A549 (cell line): ENCODE measurements at regions not wholly inside any gene's neighbourhood (a gene's known extent, or its start where the extent isn't known, plus 50 kb on each side); places are given as distances from the start of the nearest gene placed in this dataset.
A peak's percentile ranks its signal among the peaks of the same experiment; 100 is the strongest.
"Not testable (repeated sequence)": the region's sequence is repeated elsewhere in the genome, so short reads cannot be mapped to it uniquely, and the experiment has no call there.

Source experiments
- ATAC-seq, 2 experiments: fragments of 200-7000 bp in 1 of 2; fragments of >200 bp in 1 of 2; cut with Nextera tagmentation in 1 of 2; cut with Tn5 transposase in 1 of 2; 3 replicates each; pipeline versions ENCODE4 v1.8.0 to v1.9.1; 2018 to 2020; ENCODE audit warnings: mild to moderate bottlenecking in 1 of 2, moderate library complexity in 1 of 2
- CTCF ChIA-PET: fragments of 300-600 bp; sonication (Branson Sonifier 250); formaldehyde crosslinking; extraction: SDS; loops from one replicate; lab custom pipeline; 2021; ENCODE audit warnings: antibody characterized with exemption, inconsistent platforms; lab: Yijun Ruan, JAX
- POLR2A ChIA-PET: fragments of 350-600 bp; formaldehyde crosslinking; extraction: SDS; loops from one replicate; lab custom pipeline; 2021; ENCODE audit warnings: antibody characterized with exemption, inconsistent platforms; lab: Yijun Ruan, JAX
- DNase-seq, 2 experiments: peaks; one replicate each; pipeline versions ENCODE4 v3.0.0 to v3.0.0-alpha.2; 2011 to 2016; ENCODE audit warnings: low read depth in 1 of 2, low spot score in 1 of 2
- FAIRE-seq: peaks from 2 replicates; lab custom pipeline; 2011; peaks lifted over from hg19 to GRCh38; lab: Jason Lieb, UNC
- H3K27ac ChIP-seq, 2 experiments: fragments of >200 bp; sonication (Bioruptor Twin); formaldehyde crosslinking; 3 replicates each; pipeline ENCODE4 v1.5.1; 2016 to 2017
- H3K4me1 ChIP-seq: fragments of >200 bp; sonication (Bioruptor Twin); formaldehyde crosslinking; 3 replicates; pipeline ENCODE4 v1.6.1; 2016
- H3K4me2 ChIP-seq: fragments of >200 bp; sonication (Bioruptor Twin); formaldehyde crosslinking; 3 replicates; pipeline ENCODE4 v1.6.1; 2016
- H3K4me3 ChIP-seq: fragments of >200 bp; sonication (Bioruptor Twin); formaldehyde crosslinking; 3 replicates; pipeline ENCODE4 v1.5.1; 2016
- H3K9me3 ChIP-seq: fragments of >200 bp; sonication (Bioruptor Twin); formaldehyde crosslinking; 3 replicates; pipeline ENCODE4 v1.6.1; 2016
- CBX8 ChIP-seq: fragments of 200-600 bp; sonication (generic); IDR thresholded peaks from 2 replicates; pipeline ENCODE4 v1.6.1; 2016
- CEBPB ChIP-seq, 2 experiments: fragments of >200 bp in 1 of 2; sonication (Bioruptor Twin) in 1 of 2; formaldehyde crosslinking in 1 of 2; IDR thresholded peaks; 2 replicates each; pipeline ENCODE4 v1.6.1; 2012 to 2016
- PHF8 ChIP-seq: fragments of 200-600 bp; sonication (generic); IDR thresholded peaks from 2 replicates; pipeline ENCODE4 v1.6.1; 2016; ENCODE audit warnings: low read depth, mild to moderate bottlenecking, antibody characterized with exemption, moderate library complexity, borderline replicate concordance
- RARB ChIP-seq: fragments of 250-450 bp; sonication (Bioruptor Pico); IDR thresholded peaks from 2 replicates; pipeline ENCODE4 v1.8.0; 2021; ENCODE audit warnings: mild to moderate bottlenecking, moderate library complexity
- ZNF302 ChIP-seq: fragments of 250-450 bp; sonication (Bioruptor Pico); IDR thresholded peaks from 2 replicates; pipeline ENCODE4 v1.9.0; 2021; ENCODE audit warnings: inconsistent platforms, mild to moderate bottlenecking, moderate library complexity
- WGBS: methylation state at CpG from one replicate; pipeline ENCODE4 v1.1.6; 2017; ENCODE audit errors: missing lambda C conversion rate; 5-methylcytosine and 5-hydroxymethylcytosine counted together
- TF ChIP-seq, protein P1 (sequence below): fragments of 200-600 bp; sonication (generic); IDR thresholded peaks from 2 replicates; pipeline ENCODE4 v1.6.1; 2016; ENCODE audit warnings: antibody characterized with exemption, mild to moderate bottlenecking, moderate library complexity
- TF ChIP-seq, protein P2 (sequence below): fragments of >200 bp; sonication (Bioruptor Twin); formaldehyde crosslinking; IDR thresholded peaks from 3 replicates; pipeline ENCODE4 v1.5.1; 2016
- TF ChIP-seq, protein P3 (sequence below): IDR thresholded peaks from 2 replicates; pipeline ENCODE4 v1.6.1; 2012
- TF ChIP-seq, protein P4 (sequence below): fragments of >200 bp; sonication (Bioruptor Twin); formaldehyde crosslinking; IDR thresholded peaks from 2 replicates; pipeline ENCODE4 v1.6.1; 2016
- TF ChIP-seq, protein P5 (sequence below): fragments of 450-650 bp; IDR thresholded peaks from 2 replicates; pipeline ENCODE4 v1.6.1; 2014; ENCODE audit warnings: antibody characterized with exemption

DNA sequence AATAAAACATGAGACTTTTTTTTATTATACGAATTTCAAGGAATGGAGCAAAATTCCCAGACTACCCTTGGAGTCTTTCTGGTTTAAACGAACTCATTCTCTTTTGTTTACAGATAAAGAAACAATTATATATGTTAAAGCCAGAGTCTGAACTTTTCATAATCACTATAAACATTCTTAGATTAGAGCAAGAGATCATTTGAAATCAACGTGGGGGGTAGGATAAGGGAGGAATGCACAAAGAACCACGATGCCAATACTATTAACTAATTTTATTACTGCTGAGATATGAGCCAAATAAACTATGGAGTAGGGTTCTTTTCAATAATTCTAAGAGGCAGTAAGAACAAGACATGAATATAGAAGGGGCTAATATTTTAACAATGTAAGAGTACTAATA, 148.0 kb upstream of the FREM1 start:
- no peak for FAIRE-seq

DNA sequence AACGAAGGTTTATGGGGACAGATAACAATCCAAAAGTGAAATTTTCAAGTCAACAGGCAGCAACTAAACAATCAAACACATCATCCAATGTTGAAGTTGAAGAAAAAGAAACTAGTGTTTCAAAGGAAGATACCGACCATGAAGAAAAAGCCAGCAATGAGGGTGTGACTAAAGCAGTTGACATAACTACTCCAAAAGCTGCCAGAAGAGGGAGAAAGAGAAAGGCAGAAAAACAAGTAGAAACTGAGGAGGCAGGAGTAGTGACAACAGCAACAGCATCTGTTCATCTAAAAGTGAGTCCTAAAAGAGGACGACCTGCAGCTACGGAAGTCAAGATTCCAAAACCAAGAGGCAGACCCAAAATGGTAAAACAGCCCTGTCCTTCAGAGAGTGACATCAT, 145.1 kb upstream of the FREM1 start:
- DNase-seq (peak in 1 of 2 experiments; percentile 9), ATAC-seq (0 out of 6 replicates have a peak, but pooled peaks of 1 of the 2 experiments have one; percentile 38), FAIRE-seq (peak; percentile 13)
- WGBS = 5% methylated on average over 4 of the region's 4 CpGs
- H3K4me3 ChIP-seq, H3K4me1 ChIP-seq, POLR2A ChIA-PET, H3K4me2 ChIP-seq, H3K9me3 ChIP-seq, CTCF ChIA-PET, H3K27ac ChIP-seq: not testable (repeated sequence)

More for the DNA sequence above, 148.0 kb upstream of the FREM1 start:
- ChIA-PET CTCF (no interaction called here), POLR2A (no interaction called here)
- no peak overlapping the region for H3K27ac ChIP-seq
- H3K4me2 ChIP-seq = no peak overlapping the region
- WGBS = 8% methylated on average over 4 of the region's 4 CpGs
- no peak for TF ChIP-seq CBX8
- TF ChIP-seq, protein P1, sequence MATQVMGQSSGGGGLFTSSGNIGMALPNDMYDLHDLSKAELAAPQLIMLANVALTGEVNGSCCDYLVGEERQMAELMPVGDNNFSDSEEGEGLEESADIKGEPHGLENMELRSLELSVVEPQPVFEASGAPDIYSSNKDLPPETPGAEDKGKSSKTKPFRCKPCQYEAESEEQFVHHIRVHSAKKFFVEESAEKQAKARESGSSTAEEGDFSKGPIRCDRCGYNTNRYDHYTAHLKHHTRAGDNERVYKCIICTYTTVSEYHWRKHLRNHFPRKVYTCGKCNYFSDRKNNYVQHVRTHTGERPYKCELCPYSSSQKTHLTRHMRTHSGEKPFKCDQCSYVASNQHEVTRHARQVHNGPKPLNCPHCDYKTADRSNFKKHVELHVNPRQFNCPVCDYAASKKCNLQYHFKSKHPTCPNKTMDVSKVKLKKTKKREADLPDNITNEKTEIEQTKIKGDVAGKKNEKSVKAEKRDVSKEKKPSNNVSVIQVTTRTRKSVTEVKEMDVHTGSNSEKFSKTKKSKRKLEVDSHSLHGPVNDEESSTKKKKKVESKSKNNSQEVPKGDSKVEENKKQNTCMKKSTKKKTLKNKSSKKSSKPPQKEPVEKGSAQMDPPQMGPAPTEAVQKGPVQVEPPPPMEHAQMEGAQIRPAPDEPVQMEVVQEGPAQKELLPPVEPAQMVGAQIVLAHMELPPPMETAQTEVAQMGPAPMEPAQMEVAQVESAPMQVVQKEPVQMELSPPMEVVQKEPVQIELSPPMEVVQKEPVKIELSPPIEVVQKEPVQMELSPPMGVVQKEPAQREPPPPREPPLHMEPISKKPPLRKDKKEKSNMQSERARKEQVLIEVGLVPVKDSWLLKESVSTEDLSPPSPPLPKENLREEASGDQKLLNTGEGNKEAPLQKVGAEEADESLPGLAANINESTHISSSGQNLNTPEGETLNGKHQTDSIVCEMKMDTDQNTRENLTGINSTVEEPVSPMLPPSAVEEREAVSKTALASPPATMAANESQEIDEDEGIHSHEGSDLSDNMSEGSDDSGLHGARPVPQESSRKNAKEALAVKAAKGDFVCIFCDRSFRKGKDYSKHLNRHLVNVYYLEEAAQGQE = no peak
- TF ChIP-seq, protein P2, sequence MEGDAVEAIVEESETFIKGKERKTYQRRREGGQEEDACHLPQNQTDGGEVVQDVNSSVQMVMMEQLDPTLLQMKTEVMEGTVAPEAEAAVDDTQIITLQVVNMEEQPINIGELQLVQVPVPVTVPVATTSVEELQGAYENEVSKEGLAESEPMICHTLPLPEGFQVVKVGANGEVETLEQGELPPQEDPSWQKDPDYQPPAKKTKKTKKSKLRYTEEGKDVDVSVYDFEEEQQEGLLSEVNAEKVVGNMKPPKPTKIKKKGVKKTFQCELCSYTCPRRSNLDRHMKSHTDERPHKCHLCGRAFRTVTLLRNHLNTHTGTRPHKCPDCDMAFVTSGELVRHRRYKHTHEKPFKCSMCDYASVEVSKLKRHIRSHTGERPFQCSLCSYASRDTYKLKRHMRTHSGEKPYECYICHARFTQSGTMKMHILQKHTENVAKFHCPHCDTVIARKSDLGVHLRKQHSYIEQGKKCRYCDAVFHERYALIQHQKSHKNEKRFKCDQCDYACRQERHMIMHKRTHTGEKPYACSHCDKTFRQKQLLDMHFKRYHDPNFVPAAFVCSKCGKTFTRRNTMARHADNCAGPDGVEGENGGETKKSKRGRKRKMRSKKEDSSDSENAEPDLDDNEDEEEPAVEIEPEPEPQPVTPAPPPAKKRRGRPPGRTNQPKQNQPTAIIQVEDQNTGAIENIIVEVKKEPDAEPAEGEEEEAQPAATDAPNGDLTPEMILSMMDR = no peak
- no peak overlapping the region for H3K4me3 ChIP-seq
- H3K4me1 ChIP-seq = no peaks in the 10 kb centered on the region
- no peaks in the 10 kb centered on the region for H3K9me3 ChIP-seq
- no peak for ATAC-seq
- no peak for DNase-seq

DNA sequence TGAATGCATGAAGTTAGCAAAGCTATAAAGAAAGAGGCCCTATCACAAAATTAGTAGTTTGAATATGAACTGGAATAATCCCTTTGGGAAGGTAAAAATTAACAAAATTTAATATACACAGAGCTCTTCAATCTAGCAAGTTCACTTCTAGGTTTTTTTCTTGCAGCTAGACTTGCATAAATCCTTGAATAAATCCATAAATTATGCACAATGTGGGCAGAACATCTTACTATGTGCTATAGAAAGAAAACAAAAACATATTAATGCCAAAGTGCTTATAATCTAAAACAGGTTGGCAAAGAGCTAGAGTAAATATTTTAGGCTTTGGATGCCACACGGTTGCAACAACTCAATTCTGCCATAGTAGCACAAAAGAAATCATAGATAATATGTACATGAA, 138.5 kb upstream of the FREM1 start:
- ChIA-PET CTCF (interaction anchor here (0.7 kb wide), 1 partner anchor 211 kb away, joined by 3 read pairs; no protein-coding TSS in a partner anchor), POLR2A (no interaction called here)
- no peaks in the 10 kb centered on the region for H3K4me1 ChIP-seq
- FAIRE-seq (no peak), DNase-seq (no peak), ATAC-seq (no peak)
- H3K4me3 ChIP-seq = no peak overlapping the region
- TF ChIP-seq, protein P2 = no peak
- no peaks in the 10 kb centered on the region for H3K9me3 ChIP-seq
- WGBS = 0% methylated on average over 1 of the region's 1 CpG
- H3K27ac ChIP-seq = no peak overlapping the region
- no peak overlapping the region for H3K4me2 ChIP-seq

DNA sequence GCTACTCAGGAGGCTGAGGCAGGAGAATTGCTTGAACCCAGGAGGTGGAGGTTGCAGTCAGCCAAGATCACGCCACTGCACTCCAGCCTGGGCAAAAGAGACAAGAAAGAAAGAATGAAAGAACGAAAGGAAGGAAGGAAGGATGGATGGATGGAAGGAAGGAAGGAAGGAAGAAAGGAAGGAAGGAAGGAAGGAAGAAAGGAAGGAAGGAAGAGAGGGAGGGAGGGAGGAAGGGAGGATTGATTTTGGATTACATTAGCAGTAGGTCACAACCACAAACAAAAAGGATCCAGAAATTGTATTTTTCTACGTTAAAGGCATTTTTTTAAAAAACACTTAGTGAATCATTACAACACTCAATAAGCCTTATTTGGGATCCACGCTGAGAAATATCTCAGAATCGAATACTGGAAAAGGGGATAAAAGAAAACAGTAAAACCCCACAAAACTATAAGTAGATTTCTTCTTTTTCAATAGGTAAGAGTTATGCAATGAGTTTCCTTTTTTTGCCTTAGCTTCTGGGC, 136.9 kb upstream of the FREM1 start:
- ChIA-PET POLR2A (no interaction called here), CTCF (no interaction called here)
- WGBS = 2% methylated on average over 5 of the region's 5 CpGs
- DNase-seq (no peak), FAIRE-seq (no peak), ATAC-seq (no peak)
- no peak overlapping the region for H3K4me3 ChIP-seq
- H3K9me3 ChIP-seq = no peaks in the 10 kb centered on the region
- TF ChIP-seq PHF8 = no peak
- TF ChIP-seq RARB (CRISPR knock-in tag) = no peak
- TF ChIP-seq, protein P3, sequence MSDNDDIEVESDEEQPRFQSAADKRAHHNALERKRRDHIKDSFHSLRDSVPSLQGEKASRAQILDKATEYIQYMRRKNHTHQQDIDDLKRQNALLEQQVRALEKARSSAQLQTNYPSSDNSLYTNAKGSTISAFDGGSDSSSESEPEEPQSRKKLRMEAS = no peak
- TF ChIP-seq CEBPB (IDR thresholded peaks at IDR 0.05) = no peak
- no peak for TF ChIP-seq ZNF302 (CRISPR knock-in tag)
- TF ChIP-seq, protein P4, sequence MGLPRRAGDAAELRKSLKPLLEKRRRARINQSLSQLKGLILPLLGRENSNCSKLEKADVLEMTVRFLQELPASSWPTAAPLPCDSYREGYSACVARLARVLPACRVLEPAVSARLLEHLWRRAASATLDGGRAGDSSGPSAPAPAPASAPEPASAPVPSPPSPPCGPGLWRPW = no peak
- TF ChIP-seq, protein P1 = no peak
- TF ChIP-seq, protein P5, sequence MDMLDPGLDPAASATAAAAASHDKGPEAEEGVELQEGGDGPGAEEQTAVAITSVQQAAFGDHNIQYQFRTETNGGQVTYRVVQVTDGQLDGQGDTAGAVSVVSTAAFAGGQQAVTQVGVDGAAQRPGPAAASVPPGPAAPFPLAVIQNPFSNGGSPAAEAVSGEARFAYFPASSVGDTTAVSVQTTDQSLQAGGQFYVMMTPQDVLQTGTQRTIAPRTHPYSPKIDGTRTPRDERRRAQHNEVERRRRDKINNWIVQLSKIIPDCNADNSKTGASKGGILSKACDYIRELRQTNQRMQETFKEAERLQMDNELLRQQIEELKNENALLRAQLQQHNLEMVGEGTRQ = no peak
- H3K4me2 ChIP-seq = no peak overlapping the region
- no peak overlapping the region for H3K27ac ChIP-seq
- H3K4me1 ChIP-seq = no peaks in the 10 kb centered on the region
